ENCODE measurements at regions not wholly inside any gene's neighbourhood (a gene's known extent, or its start where the extent isn't known, plus 50 kb on each side); places are given as distances from the start of the nearest gene placed in this dataset.

DNA sequence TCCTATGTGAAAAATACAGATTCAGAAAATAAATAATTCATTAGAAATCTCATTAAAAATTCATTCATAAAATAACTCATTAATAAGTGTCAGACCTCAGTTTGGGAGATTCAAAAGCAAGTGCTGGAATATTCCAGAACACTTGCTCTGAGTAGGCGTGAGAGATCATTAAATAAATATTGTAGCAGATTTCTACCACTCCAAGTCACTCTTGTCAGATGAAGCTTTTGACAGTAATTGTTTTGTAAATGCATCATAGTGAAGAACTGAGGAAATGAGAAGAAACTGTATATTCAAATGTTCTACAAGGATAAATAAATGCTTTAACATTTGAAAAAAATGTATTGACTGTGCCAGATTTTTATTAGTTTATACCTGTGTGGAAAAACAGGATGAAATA, 1228.1 kb downstream of the SLITRK1 start:
- TF ChIP-seq, protein P1, sequence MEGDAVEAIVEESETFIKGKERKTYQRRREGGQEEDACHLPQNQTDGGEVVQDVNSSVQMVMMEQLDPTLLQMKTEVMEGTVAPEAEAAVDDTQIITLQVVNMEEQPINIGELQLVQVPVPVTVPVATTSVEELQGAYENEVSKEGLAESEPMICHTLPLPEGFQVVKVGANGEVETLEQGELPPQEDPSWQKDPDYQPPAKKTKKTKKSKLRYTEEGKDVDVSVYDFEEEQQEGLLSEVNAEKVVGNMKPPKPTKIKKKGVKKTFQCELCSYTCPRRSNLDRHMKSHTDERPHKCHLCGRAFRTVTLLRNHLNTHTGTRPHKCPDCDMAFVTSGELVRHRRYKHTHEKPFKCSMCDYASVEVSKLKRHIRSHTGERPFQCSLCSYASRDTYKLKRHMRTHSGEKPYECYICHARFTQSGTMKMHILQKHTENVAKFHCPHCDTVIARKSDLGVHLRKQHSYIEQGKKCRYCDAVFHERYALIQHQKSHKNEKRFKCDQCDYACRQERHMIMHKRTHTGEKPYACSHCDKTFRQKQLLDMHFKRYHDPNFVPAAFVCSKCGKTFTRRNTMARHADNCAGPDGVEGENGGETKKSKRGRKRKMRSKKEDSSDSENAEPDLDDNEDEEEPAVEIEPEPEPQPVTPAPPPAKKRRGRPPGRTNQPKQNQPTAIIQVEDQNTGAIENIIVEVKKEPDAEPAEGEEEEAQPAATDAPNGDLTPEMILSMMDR (IDR thresholded peaks at IDR 0.05; ENCODE audit: poor library complexity) = no peak
- no peak for TF ChIP-seq EZH2 (IDR thresholded peaks at IDR 0.05; ENCODE audit: borderline replicate concordance)
- no peak for TF ChIP-seq EZH2phosphoT487 (IDR thresholded peaks at IDR 0.05; ENCODE audit: low read depth, severe bottlenecking, unreplicated experiment)

Measured in hepatocyte (in vitro differentiated cells).